ENCODE measurements at regions not wholly inside any gene's neighbourhood (a gene's known extent, or its start where the extent isn't known, plus 50 kb on each side); places are given as distances from the start of the nearest gene placed in this dataset.

DNA sequence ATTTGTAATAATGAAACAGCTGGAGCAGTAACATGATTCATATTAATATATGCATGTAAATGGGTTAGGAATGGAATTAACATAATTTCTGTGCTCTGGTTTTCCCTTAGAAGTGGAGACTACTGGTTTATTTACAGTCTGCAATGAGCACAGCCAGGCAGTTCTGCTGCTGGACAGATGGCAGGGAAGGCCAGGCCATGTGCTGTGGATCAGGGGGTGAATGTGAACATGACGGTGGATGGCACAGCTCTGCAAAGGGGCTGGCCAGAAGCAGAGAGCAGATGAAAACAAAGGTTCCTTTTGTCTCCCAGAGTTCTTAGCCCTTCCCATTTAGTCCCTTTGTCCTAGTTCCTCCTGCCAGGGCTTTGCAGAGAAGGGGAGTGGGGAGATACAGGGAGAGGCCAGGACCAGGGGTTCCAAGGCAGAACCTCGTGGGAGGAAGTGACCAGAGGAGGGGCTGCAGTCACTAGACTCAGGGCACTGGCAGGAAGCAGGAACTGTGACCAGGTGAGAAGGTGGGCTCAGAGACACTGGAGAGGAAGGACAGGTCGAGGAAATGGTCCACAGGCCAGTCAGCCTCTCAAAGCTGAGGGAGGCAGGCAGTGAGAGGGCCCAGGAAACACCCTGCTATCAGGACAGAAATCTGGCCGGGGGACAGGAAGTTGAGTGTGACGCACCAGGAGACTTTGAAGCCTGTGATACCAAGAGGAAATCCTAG, 112.9 kb upstream of the ATP8B1 start:
- DNase-seq (ENCODE audit: low read depth), result no peak

DNA sequence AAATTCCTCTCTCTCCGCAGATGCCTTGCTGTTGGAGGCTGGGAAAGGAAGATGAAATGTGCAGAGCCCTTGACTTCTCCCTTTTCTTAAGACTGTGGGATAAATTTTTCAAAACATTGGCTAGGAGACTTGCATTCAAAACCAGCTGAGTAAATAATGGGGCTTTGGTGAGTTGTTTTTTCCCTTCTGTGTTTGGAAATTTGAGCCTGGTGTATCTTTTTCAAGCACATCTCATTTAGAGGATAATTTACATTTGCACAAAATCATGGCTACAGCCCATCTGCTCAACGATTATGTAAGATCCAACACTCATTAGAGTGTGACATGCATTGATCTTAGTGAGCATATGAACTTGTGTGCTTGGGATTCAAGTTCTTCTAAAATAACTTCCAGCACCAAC, 112.1 kb upstream of the ATP8B1 start:
- no peak for DNase-seq (ENCODE audit: low read depth)

DNA sequence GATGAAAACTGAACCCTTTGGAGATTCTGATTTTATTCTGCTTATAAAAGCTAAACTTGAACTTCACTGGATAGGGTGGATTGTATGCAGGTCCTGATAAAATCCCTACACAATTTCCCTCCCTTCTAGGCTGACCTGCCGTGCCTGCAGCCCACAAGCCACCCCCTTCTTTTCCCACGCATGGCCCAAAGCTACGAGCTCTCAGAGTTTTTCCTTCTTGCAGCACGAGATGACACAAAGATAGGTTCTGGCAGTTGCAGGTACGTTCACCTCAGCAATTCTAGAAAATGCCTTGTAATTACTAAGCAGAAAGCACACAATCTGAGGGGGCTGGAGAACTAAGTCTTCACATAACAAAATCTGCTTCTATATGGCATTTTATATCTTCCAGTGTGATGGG, 110.6 kb upstream of the ATP8B1 start:
- no peak for DNase-seq (ENCODE audit: low read depth)

DNA sequence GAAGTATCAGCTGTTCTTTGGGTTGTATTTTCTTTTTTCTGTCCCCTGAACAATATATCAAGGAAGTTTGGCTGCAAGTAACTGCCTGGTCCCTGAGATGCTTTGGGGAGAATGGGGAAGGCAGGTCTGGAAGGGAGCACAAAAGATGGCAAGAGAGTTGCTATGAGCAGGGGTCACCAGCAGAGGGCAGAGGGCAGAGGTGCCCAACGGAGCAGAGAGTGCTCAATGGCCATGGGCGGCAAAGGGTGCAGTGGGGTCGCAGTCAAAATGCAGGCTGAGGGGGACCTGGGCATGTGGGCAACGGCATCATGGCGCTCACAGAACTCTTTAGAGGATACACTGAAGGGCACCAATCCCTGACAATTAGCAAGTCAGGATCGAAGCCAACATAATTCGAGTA, 107.7 kb upstream of the ATP8B1 start:
- DNase-seq (ENCODE audit: low read depth), result no peak

DNA sequence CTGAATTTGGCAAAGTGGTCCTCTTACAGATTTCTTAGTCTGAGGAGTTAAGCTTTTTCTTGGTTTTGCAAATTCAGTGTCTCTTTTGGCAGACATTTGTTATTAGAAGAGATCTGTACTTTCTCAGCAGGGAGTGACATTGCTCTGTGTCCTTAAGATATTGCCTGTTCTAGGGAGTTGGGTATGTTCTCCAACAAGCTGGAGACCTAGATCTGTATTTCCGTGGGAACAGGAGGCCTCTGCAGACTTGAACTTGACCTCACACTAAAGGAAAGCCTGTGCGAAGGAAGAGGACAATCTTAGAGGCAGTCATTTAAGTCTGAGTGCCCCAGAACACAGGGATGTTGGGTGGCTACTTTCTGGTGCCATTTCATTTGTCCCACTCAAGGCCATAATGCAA, 107.0 kb upstream of the ATP8B1 start:
- no peak for DNase-seq (ENCODE audit: low read depth)

DNA sequence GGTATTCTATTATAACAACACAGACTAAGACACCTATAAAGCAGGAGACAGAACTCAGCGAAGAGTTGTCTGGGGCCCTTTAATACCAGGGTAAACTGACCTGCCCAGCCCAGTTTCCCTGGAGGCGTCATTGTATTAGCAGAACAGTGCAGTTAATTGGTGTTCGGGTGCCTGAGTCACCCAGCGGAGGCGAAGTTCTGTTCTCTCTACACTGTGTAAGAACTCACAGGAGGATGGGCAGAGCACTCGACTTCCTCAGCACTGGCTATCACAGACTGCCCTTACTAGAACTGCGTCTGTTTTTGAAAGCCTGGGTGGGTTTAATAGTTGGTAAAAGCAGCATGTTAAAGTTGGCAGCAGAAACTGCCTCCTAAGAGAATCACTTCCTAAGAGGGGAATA, 106.5 kb upstream of the ATP8B1 start:
- no peak for DNase-seq (ENCODE audit: low read depth)

DNA sequence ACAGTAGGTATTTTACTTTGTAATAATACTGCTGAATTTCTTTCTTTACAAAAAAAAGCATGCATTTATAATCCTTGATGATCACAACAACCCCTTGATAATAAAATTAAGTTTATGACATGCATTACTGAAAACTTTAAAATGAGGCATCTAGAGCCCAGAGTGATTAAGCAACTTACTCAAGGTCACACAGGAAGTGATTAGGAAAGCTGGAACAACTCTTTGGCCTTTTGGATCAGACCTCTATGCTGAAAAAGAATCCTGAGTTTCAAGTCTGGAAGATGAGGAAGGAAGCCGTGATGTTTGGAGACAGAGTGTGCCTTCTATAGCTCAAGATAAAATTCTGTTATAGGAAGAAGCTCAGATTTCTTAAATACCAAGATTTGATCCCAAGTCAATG, 105.0 kb upstream of the ATP8B1 start:
- DNase-seq (ENCODE audit: low read depth), result no peak

DNA sequence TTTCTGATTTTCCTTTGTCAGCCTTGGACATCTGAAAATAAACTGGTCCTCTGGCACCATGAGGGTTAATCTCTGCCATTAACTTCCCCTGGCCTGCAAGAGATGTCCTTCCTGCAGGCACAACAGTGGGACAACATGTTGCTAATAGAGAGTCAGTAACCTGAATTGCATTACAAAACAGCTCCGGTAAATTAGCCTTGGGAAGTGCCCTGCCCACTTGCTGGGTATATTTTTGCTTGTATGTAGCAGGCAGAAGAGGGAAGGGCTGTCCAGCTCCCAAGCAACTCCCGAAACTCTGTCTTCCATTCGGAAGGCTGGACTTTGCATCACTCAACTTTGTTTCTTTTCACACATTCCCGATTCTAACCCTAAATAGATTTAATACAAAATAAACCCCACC, 104.4 kb upstream of the ATP8B1 start:
- DNase-seq (ENCODE audit: low read depth), result no peak

DNA sequence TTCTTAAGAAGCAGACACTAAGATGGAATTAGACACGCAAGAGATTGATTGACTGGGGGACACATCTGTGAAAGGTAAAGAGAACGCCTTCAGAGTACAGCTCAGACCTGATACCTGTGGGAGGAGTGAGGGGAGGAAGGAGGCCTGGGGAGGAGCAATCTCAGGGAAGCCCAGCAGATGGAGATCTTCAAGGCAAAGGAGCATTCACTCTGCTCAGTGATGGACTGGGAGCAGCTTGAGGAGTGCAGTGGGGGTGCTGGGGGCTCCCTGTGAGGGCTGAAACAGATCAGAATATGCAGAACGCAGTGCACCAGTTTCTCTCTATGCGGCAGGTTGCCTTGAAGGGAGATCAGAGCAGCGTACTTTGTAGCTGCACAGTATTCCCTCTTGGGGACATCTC, 103.7 kb upstream of the ATP8B1 start:
- DNase-seq (ENCODE audit: low read depth), result no peak

DNA sequence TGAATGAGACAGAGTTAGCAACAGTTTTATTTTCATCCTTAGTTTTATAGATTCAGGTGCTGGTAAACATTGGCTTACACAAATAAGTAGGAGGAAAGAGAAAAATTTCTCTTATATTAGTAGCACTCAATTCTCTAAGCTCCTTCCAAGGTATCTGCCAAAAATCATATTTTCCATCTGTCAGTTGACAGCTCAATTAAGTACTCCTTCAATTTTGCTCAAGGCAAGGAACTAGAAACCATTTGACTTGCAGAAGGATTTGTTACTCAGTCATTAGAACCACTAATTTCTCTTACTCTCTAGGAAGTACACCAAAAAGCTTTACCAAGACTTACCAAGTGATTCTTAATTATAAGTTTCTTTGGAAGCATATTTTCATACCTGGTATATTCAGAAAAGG, 101.4 kb upstream of the ATP8B1 start:
- DNase-seq (ENCODE audit: low read depth), result no peak

DNA sequence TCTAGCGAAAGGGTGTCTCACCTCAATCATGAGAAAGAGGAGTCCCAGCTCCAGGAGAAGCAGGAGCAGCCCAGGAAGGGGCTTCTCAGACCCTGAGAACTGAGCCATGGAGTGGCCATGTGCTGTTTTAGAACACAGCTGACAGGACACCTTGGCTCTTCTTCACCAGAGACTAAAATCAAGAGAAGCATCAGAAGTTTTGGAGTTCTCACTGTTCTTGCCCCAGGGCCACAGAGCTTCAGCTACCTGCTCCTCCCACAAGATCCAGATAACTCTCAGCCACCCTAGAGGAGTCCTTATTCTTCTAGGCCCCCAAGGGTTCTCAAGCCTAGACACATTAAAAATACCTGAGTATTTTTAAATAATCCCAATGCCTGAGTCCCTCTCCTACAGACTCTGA, 99.6 kb upstream of the ATP8B1 start:
- no peak for DNase-seq (ENCODE audit: low read depth)

DNA sequence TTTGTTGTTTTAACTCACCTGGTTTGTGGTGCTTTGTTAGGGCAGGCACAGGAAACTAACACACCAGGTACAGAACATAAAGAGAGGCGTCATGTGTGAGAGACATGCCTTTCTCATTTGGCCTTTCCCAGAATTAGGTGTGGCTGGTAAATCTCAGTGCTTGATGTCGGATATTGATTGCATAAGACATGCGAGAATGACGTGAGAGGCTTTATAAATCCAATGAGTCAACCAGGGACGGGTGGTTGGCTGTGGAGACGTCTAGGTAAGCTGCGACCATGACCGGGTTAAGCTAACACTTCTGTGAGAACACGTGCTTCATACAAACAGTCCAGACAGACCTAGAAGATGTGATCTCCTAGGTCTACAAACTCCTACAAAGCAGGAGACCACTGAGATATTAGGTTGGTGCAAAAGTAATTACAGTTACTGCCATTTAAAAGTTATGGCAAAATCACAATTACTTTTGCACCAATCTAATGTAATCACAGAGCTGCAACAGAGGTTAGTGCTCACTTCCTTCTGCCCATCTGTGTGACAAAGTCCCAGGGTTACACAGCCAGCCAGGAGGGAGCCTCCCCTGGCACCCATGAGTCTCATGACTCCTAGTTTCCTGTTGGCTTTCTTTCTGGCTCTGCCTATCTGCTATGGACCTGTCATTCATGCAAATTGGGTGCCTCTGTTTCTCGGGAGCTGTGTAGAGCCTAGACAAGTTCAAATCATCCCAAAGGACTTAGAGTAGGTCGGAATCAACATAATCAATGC, 98.9 kb upstream of the ATP8B1 start:
- no peak for DNase-seq (ENCODE audit: low read depth)

DNA sequence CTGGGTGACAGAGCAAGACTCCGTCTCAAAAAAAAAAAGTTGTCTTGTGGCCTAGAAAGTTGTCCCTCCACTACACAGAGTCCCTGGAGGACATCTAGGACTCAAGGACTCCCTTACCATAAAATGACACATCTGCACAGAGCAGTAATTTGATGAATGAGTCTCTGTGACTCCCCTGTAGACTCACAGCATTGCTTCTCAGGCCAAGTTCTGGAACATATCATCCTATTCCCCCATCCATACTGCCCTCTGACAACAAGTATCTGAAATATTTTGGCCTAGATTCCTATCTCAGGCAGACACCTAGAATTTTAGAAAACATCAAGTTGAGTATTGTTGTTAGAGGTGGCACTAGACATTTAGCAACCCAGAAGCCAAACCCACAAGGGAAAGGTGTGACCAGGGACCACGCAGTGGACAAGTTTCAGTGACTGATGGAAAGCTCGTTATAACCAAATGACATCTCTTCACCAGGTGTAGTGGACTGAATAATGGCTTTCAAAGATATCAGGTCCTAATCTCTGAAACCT, 97.9 kb upstream of the ATP8B1 start:
- DNase-seq (ENCODE audit: low read depth), result no peak

DNA sequence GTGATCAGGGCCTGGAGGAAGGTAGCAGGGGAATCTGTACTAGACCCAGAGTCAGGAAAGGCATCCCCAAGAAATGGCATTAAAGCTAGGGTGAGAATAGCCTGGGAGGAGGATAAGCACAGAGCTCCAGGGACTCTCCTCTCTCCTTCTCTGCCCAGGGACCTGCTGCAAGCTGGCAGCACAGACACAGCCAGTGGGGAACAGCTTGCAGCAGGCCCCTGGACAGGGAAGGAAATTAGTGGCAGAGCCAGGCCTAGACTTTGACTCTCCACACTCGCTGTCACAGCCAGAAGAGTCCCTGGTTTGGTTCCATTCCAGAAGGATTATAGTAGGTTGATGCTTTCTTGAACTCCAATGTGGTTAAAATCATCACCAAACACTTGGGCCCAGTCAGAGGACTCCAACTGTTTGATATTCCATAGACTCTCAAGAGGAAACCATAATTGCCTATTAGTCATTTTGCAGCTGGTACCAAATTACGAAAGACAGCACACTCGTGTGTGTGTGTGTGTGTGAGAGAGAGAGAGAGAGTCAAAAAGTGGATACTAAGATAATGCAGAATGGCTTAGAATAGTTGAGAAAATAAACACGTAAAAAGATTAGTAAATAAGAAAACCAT, 95.5 kb upstream of the ATP8B1 start:
- DNase-seq (ENCODE audit: low read depth), result peak; percentile 19

DNA sequence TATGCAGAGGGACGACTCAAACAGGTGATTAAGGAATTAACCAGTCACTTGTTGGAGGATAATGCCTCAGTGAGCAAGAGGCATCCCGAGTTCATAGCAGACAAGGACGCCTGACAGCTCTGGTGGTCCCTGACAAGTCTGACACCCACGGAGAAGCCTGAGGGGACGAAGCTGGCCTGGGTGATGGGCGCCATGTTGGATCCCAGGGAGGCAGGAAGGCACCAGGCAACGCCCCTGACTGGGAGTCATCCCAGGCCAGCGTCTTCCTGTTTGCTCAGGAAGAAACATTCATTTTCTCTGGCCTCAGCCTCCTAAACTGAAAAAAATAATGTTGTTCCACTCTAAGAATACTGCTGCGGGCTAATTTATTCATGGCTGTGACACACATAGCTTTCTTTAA, 92.1 kb upstream of the ATP8B1 start:
- DNase-seq (ENCODE audit: low read depth), result no peak

DNA sequence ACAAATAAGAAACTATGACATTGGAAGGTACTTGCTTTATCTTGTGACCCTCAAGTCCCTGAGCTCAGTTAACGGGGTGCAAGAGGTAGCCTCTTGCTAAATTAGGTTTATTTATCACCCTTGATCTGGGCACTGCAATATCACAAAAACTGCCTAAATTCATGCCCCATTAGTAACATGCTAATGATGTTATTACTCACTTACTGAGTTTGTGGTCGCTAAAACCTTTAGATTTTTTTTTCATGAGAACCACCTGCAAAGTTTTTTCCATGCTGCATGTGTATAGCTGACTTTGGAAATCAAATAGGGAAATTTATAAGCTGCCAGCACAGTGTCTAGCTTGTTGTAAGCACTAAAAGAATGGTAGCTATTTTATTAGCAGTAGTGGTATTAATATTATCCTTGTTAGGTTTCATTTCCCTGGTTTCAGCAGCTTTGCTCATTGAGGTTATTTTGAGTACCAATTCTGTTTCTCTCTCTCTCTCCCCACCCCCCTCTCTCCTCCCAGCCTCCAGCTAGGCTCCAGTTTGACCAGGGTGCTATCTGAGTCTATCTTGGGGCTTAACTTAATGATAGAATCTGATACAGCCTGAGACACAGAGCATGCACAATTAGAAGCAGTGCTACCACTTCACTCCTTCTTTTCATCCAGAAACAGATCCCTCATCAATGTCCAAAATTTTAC, 88.7 kb upstream of the ATP8B1 start:
- DNase-seq (ENCODE audit: low read depth), result no peak

DNA sequence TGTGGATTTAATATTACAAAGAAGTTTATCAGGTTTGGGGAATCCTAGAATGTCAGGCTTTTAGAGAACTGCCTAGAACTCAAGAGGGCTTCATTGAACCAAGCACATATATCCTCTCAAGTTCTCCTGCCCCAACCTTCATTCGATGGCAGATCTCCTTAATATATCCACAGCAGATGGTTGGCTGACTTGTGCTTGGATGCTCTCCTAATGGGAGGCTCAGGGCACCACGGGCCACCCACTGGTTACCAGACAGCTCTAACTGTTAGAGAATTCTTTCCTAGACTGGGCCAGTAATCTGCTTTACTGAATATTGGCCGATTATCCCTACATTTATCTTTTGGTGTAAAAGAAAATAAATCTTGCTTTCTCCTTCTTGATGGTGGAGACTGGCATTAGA, 87.2 kb upstream of the ATP8B1 start:
- no peak for DNase-seq (ENCODE audit: low read depth)

DNA sequence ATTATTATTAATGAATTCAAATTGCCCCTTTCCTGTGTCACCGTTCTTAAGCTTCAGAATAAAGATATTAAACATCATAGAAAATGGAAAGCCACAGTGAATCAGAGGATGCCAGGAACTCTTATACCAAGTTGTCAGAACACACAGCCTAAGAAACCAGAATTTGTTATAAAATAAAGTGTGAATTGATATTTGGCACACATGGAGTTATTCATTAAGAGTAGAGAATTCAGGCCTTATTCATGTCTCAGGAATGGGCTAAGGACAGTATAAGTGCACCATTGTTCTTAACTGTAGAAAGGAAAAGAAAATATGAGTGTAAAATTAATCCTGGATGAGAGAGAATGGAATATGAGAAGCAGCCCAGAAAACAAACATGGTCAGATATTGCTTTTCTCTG, 86.7 kb upstream of the ATP8B1 start:
- no peak for DNase-seq (ENCODE audit: low read depth)

DNA sequence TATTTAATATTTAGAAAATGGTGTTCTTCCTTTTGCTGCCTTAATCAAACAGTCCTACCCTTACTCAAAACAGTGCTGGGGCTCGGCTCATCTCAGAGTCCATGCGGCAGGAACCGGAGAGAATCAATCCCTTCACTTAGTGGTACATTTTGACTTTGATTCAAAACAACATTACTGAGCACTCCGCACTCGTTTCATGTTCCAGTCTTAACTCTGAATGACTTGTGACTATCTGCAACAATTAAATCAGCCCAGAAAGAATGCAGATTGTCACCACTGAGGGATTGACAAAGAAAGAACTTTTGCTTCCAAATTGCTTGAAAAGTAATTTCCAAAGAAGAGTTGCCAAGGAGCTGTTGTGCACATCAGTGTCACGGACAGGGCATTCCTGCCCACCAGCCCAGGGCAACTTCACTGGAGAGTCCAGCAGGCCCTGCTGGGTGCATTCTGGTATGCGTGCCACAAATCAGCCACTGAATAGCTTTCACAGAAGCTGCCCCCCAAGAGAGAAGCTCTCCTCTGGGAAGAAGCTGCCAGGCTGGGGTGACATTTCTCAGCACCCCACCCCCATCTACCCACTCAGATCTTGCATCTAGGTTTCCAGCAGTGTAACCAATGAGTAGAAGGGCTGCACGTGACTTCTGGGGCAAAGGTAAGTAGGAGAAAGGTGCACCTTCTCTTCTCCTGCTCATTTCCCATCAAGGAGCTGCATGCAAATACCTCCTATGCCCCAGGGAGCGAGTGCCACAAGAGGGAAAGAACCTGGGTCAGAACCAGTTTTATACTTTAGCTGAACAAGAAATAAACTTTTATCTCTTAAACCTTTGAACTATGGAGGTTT, 84.6 kb upstream of the ATP8B1 start:
- no peak for DNase-seq (ENCODE audit: low read depth)

DNA sequence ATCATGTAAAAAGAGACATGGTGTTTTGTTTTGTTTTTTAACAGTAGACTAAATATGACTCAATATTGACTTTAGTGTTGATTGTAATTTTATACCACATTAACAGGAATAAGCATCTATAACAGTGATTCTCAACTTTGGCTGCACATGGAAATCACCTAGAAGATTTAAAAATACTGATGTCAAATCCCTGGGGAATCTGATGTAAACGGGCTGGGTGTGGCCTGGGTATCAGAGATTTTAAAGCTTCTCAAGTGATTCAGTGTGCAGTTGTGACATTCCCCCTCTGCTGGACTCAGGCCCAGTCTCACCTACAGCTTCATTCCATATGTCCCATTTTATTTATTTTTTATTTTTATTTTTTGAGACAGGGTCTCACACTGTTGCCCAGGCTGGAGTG, 82.8 kb upstream of the ATP8B1 start:
- DNase-seq (ENCODE audit: low read depth), result no peak

DNA sequence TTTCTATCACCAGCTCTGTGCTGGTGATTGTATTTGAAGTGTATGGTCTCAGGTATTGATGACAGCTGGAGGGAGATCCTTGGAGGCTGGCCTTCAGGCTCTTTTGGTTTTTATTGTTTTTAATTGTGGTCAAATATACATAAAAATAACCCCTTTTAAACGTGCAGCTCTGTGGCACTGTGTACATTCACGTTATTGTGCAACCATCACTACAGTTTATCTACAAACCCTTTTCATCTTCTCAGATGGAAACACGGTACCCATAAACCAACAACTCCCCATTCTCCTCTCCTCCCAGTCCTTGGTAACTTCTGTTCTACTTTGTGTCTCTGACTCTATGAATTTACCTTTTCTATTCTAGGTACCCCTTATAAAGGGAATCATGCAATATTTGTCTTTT, 79.3 kb upstream of the ATP8B1 start:
- no peak for DNase-seq (ENCODE audit: low read depth)

Measured in HS-27A (cell line).